ENCODE measurements at regions not wholly inside any gene's neighbourhood (a gene's known extent, or its start where the extent isn't known, plus 50 kb on each side); places are given as distances from the start of the nearest gene placed in this dataset.
"Not testable (repeated sequence)": the region's sequence is repeated elsewhere in the genome, so short reads cannot be mapped to it uniquely, and the experiment has no call there.

DNA sequence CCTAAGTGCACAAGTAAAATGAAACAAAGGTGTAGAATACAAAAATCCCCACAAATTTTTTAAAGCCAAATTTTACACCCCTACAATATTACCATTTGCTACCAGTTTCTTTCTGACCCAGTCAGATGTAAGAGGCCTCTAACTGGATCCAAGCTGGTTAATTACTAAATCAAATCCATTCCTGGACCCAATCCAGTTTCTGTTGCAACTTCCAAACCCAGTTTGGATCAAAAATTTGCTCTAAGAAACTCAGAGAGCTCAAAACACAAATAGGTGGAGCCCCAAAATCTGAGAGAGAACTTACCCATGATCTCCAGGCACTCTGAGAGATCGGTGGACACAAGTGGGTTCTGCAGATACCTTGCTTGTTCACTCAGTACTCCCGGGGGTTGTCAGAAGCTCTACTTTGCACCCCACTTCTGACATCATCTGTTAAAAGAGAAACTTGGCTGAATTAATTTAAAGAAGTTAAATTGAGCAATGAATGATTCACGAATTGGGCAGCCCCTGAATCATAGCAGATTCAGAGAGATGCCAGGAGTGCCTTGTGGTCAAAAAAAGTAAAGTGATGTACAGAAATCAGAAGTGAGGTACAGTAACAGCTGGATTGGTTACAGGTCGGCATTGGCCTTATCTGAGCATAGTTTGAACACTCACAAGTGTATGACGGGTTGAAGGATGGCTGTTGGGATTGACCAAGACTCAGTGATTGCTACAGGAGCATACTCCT lies 448.0 kb downstream of the KCNT2 start:
- no peak for DNase-seq (ENCODE audit: low spot score)

DNA sequence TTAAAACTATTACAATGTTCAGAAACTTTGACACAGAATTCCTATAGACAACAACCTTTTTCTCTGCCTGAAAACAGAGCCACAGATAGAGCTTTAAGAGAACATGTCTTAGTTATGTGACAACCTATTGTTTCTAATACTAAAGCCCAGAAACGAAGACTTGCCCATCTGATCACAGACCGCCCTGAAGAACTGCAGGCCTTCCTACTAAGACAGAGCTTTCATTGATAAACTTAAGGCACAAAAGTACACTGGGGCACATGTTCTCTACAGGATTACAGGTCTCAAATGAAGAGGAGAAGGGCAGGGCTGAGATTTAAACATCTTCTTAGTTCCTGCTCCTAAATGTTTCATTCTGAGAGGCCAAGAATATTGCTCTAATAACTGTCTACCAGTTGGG lies 452.7 kb downstream of the KCNT2 start:
- DNase-seq (ENCODE audit: low spot score) = no peak

DNA sequence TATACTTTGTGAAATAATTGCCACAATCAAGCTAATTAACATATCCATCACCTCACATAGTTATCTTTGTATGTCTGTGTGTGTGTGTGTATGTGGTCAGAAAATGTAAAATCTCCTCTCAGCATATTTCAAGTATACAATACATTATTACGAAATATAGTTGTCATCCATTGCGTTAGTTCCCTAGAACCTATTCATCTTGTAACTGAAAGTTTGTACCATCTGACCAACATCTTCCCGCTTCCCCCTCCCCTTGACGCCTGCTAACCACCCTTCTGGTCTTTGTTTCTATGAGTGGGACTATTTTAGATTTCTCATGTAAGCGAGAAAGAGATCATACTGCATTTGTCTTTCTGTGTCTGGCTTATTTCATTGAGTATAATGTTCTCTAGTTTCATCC lies 455.3 kb downstream of the KCNT2 start:
- DNase-seq (ENCODE audit: low spot score) = no peak

DNA sequence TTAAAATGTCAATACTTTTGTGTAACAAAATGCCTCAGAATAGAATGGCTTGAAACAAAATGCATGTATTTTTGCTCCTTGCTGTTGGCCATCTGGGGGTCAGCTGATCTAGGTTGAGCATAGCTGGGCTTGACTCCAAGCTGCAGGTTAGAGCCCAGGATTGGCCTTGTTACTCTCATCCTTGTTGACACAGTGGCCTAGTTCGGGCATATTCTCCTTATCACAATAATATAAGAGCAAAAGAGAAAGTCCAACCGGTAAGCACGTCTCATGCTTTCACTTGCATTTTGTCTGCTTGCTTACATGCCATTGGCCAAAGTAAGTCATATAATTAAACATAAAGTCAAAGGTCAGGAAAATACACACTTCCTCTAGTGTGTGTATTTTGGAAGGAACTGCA lies 456.2 kb downstream of the KCNT2 start:
- DNase-seq (ENCODE audit: low spot score) = no peak

DNA sequence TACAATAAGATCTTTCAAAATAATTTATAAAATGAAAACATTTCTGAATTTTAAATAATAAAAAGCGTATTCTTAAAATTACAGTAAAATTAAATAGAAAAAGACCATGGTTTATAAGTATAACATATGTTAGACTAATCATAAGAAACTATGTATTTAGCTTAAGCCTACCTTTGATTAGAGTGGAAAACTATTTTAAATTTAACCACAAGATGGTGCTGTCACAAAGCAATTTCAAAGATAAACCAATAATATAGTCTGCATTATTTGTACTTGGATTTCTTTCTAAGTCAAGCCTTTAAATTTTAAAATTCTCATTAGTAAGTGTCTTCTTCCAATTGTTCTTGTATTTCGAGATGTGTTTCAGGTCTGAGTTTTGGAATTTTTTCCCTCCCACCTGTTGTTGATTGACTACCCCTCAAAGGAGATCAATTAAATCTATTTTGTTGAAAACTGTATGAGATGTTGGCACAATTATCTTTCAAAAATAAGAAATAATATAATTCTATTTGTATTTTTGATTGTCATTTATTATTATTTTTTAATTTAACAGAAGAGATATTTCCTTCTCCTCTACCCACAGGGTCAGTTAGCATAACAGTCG lies 459.8 kb downstream of the KCNT2 start:
- peak; percentile 17 for DNase-seq (ENCODE audit: low spot score)

DNA sequence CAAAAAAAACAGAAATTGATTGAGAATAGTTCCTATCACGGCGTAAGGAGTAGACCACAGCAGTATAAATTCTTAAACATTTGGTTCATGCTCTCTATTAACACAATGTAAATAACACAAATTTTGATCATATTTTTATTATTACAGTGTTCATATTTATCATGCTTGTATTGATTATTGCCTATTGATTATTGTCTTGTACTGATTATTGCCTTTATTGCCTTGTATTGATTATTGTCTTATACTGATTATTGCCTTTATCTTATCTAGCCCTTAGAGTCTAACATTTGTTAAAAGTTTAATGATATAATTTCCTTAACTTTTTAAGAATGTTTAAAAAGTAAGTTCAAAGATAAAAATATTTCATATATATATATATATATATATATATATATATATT lies 460.7 kb downstream of the KCNT2 start:
- DNase-seq (ENCODE audit: low spot score) = no peak

DNA sequence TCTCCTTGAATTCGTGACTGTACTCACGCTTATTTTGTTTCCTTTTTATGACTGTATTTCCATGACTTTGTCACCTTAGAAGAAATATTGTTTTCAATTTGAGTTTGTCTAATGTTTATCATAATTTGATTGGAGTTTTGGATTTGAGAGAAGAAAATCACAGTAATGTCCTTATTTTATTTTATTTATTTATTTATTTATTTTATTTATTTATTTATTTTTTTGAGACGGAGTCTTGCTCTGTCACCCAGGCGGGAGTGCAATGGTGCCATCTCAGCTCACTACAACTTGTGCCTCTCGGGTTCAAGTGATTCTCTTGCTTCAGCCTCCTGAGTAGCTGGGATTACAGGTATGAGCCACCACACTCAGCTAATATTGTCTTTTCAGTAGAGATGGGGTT lies 463.1 kb downstream of the KCNT2 start:
- not testable (repeated sequence) for DNase-seq (ENCODE audit: low spot score)

DNA sequence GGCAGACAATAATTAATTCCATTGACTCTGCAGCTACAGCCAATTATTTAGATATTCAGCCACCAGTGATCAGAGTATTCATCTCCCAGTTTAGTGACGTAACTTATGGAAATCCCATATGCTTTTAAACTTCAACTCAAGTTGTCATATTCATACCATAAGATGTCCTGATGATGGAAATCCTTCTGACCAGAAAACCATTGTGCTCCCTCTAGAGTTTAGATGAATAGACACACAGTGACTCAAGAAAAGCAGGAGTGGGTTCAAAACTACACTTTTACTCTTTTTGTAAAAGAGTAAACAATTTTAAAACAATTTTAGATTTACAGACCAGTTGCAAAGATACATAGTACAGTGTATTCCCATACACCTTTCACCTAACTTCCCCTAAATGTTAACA lies 463.7 kb downstream of the KCNT2 start:
- no peak for DNase-seq (ENCODE audit: low spot score)

DNA sequence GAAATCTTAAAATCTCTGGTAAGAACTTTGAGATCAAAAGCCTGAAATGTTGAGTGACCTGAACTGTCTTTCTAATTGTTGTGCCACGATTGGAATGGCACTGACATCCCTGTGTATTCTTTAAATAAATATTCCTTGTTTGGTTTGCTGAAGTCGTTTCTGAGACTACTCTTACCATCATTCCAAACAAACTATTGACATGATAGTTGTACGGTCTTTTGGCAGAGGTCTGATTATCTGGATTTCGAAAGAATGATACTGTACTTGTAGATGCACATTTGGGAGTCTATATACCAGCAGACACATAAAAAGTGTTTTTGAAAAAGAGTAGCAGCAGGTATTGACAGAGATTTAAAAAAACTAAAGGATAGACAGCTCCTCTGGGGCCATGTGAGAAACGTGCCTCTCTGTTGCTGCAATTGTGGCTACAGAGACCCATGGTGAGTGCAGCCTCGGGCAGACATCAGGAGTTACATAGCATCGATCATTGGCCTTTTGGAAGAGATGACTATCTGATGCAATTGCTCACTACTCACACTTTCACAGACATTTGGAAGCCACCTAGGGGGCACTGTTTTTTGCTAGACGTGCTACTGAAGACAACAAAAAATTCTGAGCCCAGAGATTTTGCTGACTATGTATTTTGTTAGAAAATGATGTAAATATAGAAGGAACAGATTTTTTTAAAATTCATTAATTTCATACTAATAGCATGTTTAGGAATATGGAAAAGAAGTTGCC lies 464.5 kb downstream of the KCNT2 start:
- DNase-seq (ENCODE audit: low spot score) = no peak

DNA sequence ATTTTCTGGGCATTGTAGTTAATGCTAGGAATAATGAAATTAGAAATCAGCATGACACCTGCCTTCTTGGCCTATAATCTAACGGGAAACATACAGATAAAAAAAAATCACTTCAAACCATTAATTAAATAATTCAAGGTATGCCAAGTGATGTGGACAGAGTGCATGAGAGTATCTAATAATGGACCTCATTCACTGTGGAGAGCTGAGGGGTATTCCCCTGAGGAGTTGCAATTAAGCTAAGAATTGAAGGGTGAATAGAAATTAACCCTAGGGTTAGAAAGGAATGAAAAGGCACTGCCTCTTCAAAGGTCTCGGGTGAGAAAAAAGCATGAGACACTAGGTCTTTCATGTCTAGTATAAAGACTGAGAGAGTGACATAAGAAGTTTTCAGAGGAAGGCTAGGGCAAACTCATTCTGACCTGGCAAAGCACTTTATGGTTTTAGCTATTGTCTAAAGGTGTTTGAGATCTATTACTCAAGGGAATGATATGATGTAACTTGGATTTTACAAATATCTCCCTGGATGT lies 466.1 kb downstream of the KCNT2 start:
- no peak for DNase-seq (ENCODE audit: low spot score)

DNA sequence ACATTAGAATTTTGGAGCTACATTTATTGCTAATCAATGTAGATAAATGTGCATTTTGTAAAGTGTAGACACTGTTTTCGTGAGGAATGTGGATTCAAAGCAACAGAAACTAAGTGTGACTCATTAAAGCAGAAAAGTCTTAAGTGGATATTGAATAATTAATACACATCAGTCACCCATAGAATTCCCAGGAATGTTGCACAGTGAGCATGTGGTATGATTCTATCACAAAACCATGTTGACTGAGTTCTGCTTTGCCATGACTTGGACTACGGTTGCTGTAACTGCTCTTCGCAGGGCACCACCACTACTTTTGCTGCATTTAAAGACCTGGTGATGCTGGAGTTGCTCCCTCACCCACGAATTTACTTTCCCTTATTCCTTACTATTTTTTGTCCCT lies 471.8 kb downstream of the KCNT2 start:
- DNase-seq (ENCODE audit: low spot score) = no peak

DNA sequence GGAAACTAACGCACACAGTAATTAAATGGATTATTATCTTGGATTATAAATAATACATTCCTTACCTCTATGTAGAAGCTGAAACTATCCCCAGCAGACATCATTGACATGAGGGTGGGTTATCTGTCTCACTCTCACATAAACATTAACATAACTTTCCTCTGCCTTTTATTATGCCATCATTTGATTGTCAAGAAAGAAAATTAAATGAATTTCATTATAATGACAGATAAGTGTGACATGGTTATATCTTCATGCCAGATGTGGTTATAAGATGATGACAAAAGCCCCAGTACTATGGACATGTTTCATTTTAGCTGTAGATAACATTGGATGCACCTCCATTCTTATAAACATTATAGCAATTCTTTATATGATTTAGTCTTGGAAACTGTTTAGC lies 476.5 kb downstream of the KCNT2 start:
- no peak for DNase-seq (ENCODE audit: low spot score)

DNA sequence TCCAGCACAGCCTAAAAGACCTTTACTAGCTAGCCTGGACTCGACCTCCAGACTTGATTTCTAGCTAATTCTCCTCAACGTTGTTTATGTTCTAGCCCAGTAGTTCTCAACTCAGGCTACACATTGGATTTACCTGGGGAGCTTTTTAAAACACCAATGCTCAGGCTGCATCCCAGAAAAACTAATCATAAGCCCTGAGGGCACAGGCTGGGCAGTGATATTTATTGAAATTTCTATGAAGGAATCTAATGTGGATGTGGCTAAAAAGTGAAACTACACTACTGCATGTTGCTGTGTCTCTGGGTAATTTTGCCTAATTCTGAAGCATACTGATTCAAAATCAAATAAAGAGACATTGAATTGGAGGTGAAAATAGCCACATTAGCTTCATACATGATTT lies 479.4 kb downstream of the KCNT2 start:
- DNase-seq (ENCODE audit: low spot score) = no peak

DNA sequence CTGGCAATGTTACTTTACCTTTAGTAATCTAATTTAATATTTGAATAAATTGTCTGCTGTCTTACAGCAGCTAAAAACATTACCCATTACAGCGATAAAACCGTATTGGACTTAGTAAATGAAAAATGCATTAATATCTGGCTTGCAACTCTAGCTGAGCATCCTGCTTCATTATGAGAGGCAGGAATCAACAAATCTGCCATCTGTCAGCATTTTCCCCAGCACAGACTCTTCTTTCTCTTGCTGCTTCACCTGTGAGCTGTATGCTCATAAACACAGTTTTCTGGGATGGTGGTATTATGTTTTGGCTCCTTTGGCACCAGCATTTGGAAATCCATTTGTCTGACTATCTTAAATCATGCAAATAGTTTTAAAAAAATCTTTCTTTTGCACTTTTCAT lies 487.1 kb downstream of the KCNT2 start:
- DNase-seq (ENCODE audit: low spot score) = peak; percentile 48

DNA sequence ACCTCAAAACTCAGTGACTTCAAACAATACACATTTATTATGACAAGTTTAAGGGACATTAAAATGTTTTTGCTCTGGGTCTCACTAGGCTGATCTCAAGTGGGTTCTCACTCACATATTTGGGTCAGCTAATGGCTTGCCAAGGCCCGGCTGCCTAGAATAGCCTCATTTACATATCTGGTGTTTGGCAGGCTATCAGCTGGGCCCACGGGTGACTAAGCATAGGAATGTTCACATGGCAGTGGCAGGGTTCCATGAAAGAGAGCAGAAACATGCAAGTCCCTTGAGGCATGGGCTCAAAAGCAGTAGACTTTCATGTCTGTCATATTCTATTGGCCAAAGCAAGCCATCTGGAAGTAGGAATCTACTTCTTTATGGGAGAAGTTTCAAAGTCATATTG lies 492.6 kb downstream of the KCNT2 start:
- DNase-seq (ENCODE audit: low spot score) = peak; percentile 75

DNA sequence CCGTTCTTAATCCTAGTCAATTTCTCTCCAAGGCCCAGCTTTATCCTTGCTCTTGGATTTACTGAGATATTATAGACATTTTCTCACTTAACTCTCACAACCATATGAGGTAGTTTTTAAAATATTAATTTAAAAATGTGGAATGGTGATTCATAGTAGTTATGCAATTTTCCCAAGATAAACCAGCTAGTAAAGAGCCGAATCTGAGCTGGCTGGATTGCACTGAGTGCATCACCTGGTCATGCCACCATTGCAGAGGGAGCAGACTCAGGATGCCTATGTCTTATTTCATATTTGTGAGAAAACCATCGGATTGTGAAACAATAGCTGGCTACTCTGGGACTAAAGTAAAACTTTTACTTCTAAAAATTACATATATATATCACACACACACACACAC lies 494.0 kb downstream of the KCNT2 start:
- DNase-seq (ENCODE audit: low spot score) = no peak

DNA sequence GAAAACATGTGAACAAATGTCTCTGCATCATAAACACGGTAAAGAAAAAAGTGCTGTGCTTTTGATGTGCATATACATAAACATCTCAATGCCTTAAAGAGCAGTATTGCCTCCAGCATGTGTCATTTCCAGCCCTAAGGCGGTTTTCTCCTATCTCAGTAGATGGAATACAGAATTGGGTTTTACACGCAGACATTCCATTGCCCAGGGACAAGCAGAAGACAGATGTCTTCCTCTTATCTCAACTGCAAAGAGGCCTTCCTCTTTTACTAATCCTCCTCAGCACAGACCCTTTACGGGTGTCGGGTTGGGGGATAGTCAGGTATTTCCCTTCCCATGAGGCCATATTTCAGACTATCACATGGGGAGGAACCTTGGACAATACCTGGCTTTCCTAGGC lies 499.2 kb downstream of the KCNT2 start:
- not testable (repeated sequence) for DNase-seq (ENCODE audit: low spot score)

DNA sequence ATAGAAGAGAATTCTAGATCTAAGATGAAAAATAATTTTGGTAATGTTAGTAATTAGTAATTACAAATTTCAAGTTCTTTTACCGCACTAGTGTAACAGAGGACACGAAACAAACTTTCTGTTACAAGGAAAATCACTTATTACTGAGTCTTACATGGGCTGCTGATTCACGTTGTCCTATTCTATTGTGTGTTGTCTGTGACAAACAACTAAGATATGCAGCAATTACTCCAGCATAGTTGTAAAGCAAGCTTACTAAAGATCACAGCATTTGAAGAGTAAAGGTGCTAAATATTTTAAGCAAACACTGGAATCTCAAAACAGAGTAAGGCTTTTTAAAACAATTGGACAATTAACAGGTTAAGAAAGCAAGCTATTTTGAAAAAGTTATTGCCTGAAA lies 502.3 kb downstream of the KCNT2 start:
- DNase-seq (ENCODE audit: low spot score) = no peak

DNA sequence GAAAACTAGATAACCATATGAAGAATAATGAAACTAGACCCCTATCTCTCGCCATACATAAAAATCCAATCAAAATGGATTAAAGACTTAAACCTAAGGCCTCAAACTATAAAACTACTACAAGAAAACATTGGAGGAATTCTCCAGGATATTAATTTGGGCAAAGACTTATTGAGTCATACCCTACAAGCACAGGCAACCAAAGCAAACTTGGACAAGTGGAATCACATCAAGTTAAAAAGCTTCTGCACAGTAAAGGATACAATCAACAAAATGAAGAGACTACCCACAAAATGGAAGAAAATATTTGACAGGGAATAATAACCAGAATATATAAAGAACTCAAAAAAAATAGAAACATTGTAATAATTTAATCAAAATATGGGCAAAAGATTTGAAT lies 505.4 kb downstream of the KCNT2 start:
- no peak for DNase-seq (ENCODE audit: low spot score)

DNA sequence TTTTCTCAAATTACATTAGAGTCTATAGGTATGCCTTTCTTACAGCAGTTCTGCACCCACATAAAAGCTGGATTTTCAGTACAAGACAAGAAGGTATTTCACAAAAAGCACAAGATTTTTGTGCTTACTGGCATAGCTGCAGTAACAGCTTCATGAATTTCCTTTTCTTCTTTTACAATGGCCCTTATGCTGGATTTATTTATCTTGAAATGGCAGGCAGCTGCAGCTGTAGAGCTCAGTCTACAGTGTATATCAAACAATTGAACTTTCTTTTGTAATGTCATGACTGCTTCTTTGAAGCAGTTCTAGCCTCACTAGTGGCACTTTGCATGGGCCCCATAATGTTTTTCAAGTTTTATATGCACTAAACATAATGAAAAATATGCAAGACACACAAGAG lies 510.2 kb downstream of the KCNT2 start:
- DNase-seq (ENCODE audit: low spot score) = no peak

DNA sequence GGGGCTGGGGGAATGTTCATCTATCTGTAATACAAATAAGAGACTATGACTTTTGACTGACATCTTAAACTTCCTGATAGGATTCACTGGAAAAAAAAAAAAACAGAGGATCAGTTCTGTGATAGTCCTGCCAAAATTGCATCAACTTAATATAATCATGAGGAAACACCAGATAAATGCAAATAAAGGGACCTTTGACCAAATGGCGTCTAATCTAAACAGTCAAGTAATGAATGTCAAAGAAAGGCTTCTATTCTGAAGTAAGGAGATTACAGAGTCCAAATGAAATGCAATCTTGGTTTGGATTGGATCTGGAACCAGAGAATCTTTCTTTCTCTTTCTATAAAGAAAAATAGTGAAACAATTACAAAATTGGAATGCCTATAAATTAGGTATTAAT lies 513.4 kb downstream of the KCNT2 start:
- no peak for DNase-seq (ENCODE audit: low spot score)

DNA sequence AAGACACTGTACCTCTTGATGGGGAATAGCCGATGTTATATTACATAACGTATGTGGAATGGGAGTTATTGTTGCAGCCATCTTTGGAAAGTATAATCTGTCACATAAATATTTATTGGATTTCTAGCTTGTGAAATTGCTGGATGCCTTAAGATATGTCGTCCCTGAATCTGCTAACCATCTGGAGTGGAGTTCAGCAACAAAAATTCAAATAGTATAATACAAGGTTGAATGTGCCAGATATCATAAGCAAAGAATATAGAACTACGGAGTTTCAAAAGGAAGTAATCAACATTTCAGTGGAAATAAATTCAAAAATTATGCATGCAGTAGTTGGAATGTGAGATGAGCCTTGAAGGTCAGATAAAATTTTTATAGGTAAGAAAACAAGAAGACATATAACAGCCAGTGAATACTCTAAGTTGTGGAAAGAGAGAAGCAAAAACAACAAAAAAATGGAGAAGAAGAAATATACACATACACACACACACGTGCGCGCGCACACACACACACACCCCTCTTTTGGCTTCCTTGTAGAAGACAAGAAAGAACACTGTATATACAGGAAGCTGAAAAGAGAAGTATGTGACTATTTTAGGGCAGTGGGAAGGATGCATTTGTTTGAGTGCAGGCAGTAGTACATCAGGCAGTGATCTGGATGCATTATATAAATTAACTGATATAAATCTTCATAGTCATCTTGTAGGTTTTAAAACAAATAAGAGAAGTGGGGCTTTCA lies 516.7 kb downstream of the KCNT2 start:
- no peak for DNase-seq (ENCODE audit: low spot score)

DNA sequence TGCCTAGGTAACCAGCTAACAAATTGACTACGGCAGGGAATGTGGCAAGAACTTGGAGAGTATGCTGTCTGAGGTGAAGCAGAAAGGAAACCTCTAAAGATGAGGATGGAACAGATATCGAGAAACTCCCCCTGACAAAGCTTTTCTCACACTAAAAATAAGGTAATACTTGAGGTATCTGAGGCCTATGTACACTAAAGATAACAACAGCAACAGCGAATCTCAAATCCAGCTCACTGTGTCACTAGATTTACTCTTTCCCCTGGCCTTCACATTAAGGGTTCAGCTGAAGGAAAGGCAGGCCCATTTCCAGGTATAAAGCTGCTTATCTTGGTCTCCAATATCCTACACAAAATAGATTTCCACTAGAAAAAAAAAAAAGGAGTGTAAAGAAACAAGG lies 518.0 kb downstream of the KCNT2 start:
- DNase-seq (ENCODE audit: low spot score) = no peak

All from cerebellar cortex (tissue), 1 donor.